ENCODE measurements at regions not wholly inside any gene's neighbourhood (a gene's known extent, or its start where the extent isn't known, plus 50 kb on each side); places are given as distances from the start of the nearest gene placed in this dataset.
A peak's percentile ranks its signal among the peaks of the same experiment; 100 is the strongest.

DNA sequence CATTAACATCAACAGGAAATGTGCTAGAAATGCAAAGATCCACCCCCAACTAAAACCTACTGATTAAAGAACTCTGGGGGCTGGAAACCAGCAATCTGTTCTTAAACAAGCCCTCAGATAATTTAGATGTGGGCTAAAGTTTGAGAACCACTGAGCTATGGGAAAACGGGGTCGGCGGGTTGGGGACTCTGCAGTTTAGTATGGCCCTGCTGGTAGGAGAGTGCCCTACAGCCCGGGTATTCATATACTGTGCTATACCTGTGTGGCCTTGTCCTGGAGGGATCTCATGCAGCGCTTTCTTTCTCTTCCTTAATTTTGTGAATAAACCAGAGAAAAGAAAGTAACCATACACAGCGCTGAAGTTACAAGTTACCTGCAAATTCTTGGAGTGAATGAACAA is 189.7 kb upstream of the GBE1 start:
- DNase-seq, result no peak

DNA sequence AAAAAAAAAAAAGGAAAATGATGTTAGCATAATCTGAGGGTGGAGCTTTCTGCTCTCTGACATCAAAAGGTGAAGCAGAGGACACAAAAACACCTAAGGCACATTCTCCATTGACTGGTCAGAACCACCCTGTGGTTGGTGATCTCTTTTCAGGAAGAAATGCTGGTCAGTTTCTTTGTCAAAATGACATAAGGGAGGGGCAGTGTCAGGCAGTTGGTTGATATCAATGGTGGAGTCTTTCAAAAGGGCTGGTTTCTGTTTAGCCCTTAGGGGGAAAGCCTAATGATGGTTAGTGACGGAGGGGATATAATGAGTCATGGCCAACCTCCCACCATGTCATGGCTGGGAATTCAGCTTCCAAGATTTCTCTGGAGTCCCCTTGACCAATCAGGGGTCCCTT is 185.9 kb upstream of the GBE1 start:
- DNase-seq, result no peak

DNA sequence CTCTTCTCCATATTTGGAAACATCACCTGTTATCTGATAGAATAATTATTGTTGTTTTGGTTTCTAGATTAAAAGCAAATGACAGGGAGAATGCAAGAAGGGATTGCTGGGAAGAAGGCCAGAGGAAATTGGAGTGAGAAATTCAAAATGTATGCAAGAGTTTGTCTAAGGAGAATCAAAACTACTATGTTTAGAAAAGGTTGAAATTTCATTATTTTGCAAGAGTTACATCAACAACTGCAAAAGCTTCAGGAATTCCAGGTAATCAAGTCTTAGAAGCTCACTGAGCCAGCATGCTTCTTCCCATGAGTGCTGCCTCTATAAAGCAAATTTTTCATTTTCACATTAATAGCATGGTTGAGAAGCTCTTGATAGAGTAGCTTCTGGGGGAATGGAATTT is 177.2 kb upstream of the GBE1 start:
- DNase-seq, result no peak

DNA sequence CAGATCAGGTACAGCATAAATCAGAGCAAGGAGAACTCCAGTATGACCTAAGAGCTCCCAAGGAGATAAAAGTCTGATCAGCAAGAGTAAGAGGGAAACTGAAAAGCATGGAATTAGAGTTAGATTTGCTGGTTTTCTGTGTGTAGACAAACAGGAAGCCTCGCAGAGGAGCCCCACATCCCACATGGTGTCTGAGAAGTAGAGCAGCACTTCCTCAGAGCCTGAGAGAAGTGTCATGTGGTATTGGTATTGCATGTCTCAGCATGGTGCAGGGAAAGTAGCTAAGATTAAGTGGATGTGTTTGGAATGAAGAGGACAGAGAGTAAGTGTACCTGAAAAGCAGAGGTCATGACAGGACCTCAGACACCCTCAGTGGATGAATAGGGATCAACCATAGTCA is 175.4 kb upstream of the GBE1 start:
- no peak for DNase-seq

DNA sequence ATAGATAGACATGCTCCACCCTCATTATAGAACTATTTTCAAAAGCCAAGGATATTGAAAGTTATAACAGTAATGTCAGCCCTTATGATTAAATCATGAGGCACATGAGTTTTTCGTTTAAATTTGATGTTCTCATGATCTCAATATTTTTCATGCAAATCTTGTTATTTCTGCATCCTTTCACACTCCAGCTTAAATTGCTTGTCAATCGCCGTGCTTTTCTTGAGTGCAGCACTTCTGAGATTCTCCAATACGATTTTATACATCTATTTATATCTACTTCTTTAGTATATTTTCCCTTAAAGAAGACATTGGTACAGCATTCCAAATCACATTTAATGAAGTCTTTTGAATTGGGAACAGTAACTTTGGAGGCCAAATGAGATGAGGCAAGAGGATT is 171.2 kb upstream of the GBE1 start:
- no peak for DNase-seq

DNA sequence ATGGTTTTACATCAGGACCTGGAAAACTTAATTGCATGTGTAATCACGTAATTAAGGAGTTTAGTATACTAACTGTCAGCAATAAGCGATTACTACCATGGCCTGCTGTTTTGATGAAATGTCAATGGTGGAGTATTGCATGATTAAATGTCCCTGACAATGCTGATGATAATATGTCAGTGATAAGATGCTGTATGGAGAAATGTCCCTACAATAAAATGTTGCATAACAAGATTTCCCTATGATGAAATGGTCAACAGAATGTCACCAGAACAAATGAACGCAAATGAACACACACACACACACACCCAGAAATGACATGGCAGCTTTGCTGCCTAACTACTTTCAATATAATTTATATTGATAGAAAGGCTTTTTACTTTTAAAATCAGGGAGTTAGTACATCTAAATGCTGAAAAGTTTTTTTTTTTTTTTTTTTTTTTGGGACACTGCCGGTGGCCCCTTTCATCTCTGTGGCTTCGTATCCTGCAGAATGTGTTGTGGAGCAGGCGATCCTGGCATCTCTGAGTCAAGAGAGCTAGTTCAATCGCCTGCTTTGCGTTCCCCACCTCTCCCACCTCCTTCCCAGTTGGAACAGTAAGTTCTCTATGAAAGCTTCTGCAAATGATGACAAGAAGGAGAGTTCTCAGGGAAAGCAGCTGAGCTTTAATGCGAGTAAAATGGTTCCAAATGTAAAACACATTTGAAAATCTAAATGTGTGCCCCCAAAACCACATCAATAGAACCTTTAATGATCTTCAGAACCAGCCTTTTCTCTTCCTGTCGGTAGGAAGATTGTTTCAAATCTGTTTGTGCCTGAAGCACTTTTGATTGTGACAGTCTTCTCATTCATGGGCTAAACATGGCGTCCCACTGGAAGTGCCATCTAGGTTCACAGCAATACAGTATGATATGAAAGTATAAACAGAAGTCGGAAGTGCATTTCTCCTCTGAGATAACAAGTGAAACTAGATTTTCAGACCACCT is 170.1 kb upstream of the GBE1 start:
- no peak for DNase-seq

DNA sequence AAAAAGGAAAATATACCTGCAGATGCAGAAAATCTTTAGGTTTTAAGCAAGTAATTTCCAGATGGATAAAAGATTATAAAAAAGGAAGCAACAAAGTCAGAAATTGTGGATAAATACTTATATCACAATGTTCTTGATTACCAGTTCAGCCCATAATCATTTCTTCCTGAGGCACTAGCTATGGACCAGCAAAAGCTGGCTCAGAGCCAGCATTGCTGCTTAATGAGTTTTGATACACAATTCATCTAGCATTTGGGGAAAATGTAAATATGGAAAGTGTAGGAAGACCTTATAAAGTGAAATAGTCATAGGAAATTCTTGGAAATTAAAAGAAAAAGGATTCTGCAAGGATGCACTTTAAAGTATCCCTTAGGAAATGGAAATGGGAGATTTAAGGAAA is 168.3 kb upstream of the GBE1 start:
- no peak for DNase-seq

DNA sequence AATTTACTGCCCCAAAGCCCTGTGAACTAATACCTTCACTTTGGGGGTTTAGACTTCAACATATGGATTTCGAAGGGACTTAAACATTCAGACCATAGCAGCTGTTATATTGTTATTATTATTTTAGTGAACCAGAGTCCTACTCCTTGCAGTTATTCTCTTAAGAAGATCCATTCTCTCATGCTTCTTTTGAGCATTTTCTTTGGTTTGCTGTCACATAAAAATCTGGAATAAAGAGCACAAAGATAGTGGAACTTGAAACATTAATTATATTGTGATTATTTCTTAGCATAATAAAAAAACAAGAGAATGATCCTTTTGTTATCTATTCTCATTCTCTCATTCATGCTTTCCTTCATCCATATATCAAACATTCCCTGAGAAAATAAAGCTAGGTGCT is 166.4 kb upstream of the GBE1 start:
- no peak for DNase-seq

DNA sequence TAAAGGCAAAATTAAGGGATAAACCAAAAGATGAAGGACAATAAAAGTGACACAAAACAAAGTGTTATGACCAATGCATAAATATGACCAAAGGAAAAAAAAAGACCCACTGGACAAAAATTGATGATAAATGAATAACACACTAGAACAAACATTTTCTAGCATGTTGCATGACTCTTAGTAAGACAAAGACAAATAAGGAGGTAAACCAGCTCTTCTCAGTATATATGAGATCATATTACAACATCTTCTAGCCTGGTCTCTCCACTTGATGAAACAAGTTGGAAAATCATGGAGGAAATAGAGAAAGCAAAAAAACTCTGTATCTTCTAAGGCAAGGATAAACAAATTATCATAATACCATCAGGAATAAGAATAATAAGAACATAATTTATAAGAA is 163.9 kb upstream of the GBE1 start:
- no peak for DNase-seq

DNA sequence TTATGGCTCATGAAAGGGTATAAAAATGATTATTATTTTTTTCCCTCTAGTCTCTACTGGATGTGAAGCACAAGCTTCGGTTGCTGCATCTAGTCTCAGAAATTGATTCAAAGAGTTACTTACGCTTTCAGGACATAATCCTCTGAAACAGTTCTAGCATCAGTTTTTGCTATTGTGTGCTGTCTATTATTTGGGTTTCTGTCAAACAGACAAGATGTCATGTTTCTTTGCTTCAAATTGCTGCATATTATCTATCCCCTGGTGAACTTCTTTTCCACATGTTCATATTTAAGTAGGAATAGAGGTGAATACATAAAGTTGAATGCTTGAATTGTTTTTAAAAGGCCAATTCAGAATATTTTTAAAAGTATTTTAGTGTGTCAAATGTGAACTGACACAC is 161.6 kb upstream of the GBE1 start:
- DNase-seq, result no peak

DNA sequence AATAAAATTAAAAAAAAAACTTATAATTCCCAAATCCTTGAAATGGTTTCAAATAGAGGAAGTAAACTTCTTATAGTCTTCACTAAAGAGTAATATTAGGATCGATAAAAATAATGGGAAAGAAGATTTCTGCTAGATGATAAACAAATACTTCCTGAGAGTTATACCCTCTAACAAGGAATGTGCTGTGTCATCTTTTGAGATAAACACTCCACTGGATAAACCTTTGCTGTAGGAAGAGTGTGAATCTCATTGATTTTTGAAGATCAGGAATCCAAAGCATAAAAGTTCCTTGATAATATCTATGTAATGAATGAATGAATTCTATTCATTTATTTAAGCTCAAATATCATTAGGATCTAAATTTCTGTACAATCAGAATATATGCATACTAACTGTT is 161.0 kb upstream of the GBE1 start:
- DNase-seq, result no peak

DNA sequence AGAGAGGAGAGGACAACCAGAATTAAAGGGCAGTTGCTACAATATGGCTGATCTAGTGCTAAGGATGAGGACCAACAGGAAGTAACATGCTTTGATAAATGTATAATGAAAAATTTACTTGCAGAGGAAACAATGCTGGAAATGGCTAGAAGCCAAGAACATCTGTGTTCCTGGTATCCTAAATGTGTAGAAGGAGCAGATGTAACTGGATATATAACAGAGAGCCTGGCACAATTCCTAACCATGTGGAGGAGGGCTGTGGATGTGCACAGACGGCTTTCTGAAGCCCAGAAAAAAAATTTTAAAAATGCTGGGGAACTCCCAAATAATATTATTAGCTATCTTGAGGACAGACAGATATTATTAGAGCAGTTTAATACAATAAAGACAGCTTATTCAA is 159.4 kb upstream of the GBE1 start:
- DNase-seq, result no peak

DNA sequence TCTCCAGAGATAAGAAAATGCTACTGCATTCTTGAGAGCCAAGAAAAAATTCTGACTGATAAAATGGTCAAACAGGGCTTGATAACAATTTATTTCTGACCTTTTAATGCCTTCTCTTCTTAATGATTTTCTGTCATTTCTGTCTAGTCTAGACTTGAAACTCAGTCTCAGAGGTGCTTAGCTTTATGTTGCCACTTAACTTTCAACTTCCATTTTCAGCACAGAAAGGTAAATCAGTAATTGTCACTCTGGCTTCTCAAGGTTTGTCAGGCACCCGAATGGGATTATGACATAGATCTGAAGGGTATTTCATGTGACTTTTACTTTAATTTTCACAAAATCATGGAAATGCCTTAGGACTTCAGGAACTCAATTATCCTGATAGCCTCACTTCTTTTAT is 155.4 kb upstream of the GBE1 start:
- no peak for DNase-seq

DNA sequence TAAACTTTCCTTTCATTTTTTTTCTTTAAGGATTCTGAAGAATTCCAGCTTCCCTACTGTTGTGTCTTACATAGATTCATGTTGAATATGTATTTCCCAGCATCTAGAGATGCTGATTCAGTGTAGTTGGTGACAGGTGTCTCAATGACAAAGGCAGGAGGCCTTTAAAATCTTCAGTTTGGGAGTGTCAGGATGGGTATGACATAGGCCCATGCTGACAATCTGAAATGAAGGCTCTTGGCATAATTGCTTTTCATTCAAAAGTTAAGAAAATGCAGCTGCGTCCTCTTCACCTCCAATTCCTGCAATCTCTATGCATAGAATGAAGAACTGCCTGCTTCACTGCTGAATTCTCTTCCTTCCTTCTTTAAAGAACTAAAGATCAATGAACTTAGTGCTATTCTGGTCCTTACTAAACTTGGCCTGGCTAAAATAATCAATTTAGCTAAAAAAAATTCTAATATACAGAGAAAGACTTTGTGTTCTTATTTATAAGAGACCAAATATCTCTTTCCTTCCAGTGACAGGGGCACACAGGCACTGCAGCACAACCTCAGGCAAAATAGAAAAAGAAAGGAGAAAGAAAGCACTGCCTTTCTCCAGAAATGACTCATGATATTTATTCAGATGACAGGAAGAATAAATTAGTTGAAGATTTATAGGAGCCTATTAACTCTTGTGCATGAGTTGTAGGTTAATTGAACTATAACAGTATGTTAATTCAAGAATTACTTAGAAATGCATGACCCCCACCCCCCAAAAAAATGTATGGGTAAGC is 152.6 kb upstream of the GBE1 start:
- DNase-seq, result no peak

DNA sequence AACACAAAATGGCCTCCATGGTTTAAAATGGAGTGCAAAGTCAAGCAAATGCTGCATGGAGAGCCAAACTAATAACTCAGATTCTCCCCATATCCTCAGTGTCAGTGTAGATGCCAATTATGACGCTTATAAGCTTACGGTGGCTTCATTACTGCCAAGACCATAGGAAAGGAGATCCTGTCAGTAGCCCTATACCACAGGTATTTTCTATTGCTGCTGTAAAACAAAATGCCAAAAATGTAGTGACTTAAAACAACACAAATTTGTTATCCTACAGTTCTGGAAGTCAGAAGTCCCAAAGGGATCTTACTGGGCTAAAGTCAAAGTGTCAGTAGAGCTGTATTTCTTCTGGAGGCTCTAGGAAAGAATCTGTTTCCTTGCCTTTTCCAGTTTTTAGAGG is 149.8 kb upstream of the GBE1 start:
- no peak for DNase-seq

DNA sequence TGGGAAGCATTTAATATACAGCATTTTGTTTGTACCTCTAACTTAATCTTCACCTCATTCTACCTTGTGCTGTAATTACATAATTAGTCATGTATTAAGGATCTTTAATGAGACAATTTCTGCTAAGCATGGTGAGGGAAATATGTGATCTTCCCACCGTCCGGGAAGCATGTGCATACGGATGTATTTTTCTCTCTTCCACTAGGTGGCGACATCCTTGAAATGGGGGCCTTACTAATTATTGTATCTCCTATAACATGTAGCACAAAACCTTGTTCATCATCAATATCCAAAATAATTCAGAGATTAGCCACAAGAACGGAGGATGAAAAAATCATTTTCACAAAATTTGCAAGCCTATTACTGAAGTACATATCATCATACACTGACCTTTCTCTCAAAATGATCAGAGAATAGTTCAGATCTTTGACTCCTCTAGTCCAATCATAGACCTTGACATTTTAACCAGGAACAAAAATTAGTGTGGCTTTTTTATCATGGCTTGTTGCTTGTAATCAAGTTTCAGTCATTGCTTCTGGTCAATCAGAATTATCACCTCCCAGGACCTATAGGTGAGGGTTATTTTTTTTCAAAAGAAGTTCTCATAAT is 148.9 kb upstream of the GBE1 start:
- peak in 1 of 5 donors; percentile 9 for DNase-seq

DNA sequence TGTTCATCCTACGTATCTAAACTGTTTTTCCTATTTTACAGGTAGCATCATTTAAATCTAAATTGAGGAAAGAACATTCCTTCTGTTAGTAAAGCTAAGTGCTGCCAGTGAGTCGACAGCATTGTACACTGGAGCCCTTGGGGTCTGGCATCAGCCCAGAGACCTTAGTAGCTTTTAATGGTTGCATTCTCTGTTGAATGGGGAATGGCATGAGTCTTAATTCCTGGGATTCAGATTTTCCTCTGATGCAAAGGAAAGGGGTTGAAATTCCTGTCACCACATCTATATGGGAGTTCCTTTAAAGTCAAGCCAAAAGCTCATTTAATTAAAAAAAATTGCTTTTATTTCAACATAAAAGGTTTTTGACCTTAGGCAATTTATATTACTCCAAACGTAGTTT is 148.4 kb upstream of the GBE1 start:
- DNase-seq, result no peak

DNA sequence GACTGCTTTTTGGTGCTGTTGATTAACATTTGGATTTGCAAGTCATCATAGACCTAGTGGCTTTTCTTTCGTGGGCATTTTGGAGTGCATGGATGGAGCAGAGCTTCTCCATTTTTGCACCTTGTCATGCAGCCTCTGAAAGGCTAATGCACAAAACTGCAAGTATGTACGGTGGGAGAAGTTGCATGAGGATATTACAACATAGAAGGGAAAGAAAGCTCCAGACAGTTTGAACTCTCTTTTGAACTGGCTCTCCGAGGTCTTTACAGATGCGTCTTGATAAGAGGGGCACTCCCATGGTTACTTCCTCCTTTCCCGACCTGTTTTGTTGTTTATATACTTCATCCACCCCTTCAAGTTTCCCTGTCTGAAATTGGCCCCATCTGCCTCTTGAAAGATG is 147.1 kb upstream of the GBE1 start:
- no peak for DNase-seq

DNA sequence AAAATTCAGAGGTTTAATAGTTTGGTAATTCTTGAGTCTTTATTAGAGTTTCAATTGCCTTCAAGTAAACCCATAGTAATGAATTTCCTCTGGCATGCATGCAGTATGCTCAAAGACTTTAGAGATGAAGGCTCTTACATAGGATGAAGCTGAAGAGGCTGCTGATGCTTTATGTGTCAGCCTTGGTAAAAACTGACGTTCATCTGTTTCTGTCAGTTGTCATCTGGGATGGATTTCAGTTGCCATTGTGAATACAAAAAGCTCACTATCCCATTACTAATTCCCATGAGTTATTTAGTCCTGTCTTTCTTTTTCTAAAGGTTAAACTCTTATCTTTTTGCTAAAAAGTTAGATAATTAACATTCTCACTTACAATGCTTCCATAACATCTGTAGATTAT is 136.9 kb upstream of the GBE1 start:
- DNase-seq, result no peak

DNA sequence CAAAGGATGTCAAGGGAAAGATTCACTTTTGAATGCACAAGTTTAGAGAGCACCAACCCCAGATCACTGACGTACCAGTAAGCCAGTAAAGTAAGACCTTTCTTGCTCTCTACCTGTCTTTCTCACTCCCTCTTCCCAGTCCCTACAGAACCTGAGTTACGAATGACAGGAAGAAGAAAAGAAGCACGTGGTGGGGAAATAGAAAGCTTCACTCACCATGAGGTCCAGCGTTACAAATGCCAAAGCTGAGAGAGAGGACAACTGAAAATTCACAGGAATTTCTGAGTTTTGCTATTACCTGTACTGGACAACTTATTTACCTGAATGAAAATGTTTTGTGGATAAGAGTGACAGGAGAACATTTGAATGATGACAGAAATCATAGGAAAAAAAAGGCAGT is 133.2 kb upstream of the GBE1 start:
- DNase-seq, result no peak

DNA sequence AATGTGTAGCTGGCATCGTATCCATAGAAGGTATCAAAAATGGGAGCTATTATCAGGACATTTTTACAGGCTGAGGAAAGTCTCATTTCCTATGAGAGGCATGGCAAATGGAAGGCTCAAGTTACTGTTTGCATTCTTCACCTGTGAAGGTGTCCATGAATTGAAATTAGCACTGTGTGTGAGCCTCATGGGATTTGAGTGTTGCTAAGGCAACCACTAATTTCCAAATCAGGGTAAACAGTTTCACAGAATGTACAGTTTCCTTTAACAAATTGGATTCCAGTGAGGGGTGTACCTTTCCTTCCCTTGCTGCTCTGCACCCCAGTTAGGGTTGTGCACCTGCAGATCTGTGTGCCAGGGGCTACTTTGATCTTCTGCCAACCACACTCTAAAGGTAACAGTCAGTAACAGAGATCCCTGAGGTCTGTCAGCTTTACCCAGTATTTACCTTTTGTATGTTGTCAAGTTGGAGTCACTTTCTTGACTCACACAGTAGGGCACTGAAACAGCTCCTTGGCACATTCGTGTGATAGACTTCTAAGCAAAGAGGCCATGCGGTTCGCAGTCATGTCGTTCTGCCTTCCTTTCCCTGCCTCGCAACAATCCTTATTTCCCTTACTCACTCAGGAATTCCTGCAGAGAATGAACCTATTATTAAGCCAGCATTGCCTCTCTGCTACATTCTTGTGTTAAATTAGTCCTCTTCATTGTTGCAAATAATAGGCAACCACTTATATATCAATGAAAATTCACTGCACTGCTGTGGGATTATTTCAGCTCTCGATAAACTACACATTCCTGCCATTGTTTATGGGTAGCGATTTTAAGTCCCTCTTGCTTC is 129.8 kb upstream of the GBE1 start:
- DNase-seq, result no peak

DNA sequence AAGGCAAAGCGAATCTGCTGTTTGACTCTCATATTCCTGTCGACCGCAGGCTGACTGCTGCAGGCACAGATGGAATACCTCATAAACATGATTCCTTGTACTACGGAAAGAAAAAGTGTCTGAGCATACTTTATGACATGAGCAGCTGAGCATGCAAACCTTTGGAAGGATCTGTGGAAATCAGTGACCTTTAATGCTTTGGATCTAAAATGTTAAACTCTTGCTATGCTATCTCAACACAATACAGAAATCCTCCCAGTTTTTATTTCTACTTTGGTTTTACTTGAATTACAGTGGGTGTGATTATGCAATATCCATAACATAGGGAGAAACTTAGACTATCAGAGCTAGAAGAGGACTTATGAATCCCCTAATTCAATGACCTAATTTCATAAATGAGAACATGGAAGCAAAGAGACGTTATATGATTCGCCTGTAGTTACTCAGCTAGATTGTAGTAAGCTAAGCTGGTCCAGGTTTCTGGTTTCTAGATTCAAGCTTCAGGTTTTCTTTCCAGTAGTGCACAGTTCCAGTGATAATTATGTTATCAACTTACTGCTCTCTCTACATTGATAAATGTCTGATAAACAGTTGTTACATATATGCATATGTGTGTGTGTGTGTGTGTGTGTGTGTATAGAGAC is 127.6 kb upstream of the GBE1 start:
- DNase-seq, result no peak
